Kidney (tissue), 13 donors: ENCODE measurements at regions not wholly inside any gene's neighbourhood (a gene's known extent, or its start where the extent isn't known, plus 50 kb on each side); places are given as distances from the start of the nearest gene placed in this dataset.

Source experiments
- DNase-seq, 5 donors: peaks; one replicate each; pipeline ENCODE4 v3.0.0-alpha.2; 2013 to 2020
- FAIRE-seq: peaks from 2 replicates; lab custom pipeline; 2012; peaks lifted over from hg19 to GRCh38; lab: Jason Lieb, UNC
- H3K27ac ChIP-seq, 2 donors: one replicate each; pipeline ENCODE4 v1.7.0; 2013; ENCODE audit warnings: low read depth in 2 of 2, low read length in 2 of 2, inconsistent platforms in 1 of 2
- H3K27me3 ChIP-seq: one replicate; pipeline ENCODE4 v1.7.1; 2013; ENCODE audit warnings: low read length, inconsistent platforms; ENCODE audit not compliant: control insufficient read depth, insufficient read depth
- H3K36me3 ChIP-seq, 3 donors: one replicate each; pipeline versions ENCODE4 v1.7.0 to v1.7.1; 2013; ENCODE audit warnings: low read length in 3 of 3, control low read depth in 1 of 3, inconsistent platforms in 1 of 3; ENCODE audit not compliant: insufficient read depth in 3 of 3, control insufficient read depth in 2 of 3
- H3K4me1 ChIP-seq, 3 donors: one replicate each; pipeline versions ENCODE4 v1.7.0 to v1.7.1; 2013; ENCODE audit warnings: low read length in 3 of 3, inconsistent platforms in 1 of 3, low read depth in 1 of 3; ENCODE audit not compliant: control insufficient read depth in 2 of 3, insufficient read depth in 2 of 3
- H3K4me3 ChIP-seq, 3 donors: one replicate each; pipeline versions ENCODE4 v1.7.0 to v1.8.1; 2013; ENCODE audit warnings: low read length in 3 of 3, control low read depth in 1 of 3, inconsistent platforms in 1 of 3
- H3K9ac ChIP-seq, 3 donors: one replicate each; pipeline versions ENCODE4 v1.7.0 to v1.7.1; 2013; ENCODE audit warnings: low read length in 3 of 3, control low read depth in 1 of 3, inconsistent platforms in 1 of 3
- H3K9me3 ChIP-seq, 3 donors: one replicate each; pipeline versions ENCODE4 v1.7.0 to v1.7.1; 2013; ENCODE audit warnings: low read length in 3 of 3, control low read depth in 1 of 3, inconsistent platforms in 1 of 3; ENCODE audit not compliant: control insufficient read depth in 2 of 3, insufficient read depth in 1 of 3
- intact Hi-C: fragments of 100-400 bp; cut with DNase I; formaldehyde crosslinking; loops from one replicate; pipeline ENCODE4 v1.11.1; 2022
- TF ChIP-seq, protein P1 (sequence below): IDR thresholded peaks from 3 replicates; pipeline ENCODE4 v1.5.1; 2012; ENCODE audit warnings: mild to moderate bottlenecking, moderate library complexity, borderline replicate concordance; ENCODE audit not compliant: insufficient read depth; ENCODE audit errors: extremely low read depth
- donor health status: control.
- donor health status: control.
- donor health status: control.
- donor health status: control.
- donor health status: control.
- donor health status: DM: yes; HTN: yes; CAD: no.
- donor health status: Normal renal cell carcinoma (clear cell type).

DNA sequence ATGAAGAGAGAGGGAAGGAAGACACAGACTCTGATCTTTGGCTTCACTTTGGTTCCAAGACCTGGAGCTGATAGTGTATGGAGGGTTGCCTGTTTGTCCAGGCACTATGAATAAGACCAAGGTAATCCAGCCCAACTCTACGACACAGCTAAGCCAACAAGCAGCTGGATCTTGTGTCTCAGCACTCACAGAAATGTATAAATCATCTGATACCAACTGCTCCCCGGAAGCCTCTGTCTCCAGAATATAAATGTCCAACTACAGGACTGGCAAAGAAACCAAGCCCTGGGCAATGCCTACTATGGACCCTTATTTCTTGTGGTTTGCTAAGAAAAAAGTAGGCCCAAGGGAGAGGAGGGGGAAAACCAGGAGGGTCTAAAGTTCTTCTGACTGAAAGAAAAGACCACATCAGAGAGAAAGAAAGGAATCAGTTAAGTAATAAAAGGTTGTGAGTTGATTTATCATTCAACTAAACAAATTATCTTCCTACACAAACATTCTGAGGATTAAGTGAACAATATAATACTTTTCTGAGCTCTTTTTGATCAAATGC is 204.0 kb downstream of the DAD1 start:
- H3K27me3 ChIP-seq = no peaks in the 10 kb centered on the region
- no peak overlapping the region for H3K27ac ChIP-seq
- no peaks in the 10 kb centered on the region for H3K9me3 ChIP-seq
- no peaks in the 10 kb centered on the region for H3K36me3 ChIP-seq
- intact Hi-C loops = no loop called here
- no peak overlapping the region for H3K9ac ChIP-seq
- peak in 3 of 5 donors; percentile 22 to 48 (median 44) for DNase-seq
- H3K4me3 ChIP-seq = no peak overlapping the region
- no peak for FAIRE-seq
- H3K4me1 ChIP-seq = peaks cover 0 to 8% (median 2%) of the 10 kb centered on the region in 3 donors
- TF ChIP-seq, protein P1, sequence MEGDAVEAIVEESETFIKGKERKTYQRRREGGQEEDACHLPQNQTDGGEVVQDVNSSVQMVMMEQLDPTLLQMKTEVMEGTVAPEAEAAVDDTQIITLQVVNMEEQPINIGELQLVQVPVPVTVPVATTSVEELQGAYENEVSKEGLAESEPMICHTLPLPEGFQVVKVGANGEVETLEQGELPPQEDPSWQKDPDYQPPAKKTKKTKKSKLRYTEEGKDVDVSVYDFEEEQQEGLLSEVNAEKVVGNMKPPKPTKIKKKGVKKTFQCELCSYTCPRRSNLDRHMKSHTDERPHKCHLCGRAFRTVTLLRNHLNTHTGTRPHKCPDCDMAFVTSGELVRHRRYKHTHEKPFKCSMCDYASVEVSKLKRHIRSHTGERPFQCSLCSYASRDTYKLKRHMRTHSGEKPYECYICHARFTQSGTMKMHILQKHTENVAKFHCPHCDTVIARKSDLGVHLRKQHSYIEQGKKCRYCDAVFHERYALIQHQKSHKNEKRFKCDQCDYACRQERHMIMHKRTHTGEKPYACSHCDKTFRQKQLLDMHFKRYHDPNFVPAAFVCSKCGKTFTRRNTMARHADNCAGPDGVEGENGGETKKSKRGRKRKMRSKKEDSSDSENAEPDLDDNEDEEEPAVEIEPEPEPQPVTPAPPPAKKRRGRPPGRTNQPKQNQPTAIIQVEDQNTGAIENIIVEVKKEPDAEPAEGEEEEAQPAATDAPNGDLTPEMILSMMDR = no peak

DNA sequence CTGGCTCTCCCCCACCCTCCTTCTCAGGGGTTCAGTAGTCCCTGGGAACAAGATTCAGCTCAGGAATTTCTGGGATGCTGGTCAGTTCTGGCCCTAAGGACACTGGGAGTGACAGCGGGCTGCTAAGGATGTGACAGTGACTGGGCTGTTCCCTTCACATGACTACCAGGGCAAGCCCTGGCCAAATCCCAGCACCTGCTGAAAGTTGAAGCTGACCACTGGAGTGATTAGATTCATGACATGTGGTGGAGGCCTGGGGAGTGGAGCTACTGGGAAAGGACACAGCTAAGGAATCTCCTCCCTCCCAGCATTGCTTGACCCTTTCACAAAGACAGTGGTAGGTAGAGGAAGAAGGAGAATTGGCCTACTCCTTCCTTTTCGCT is 204.9 kb downstream of the DAD1 start:
- DNase-seq (no peak), FAIRE-seq (no peak)
- TF ChIP-seq, protein P1 = no peak
- Histone ChIP-seq H3K9ac (no peak overlapping the region), H3K36me3 (no peaks in the 10 kb centered on the region), H3K4me1 (peaks cover 0 to 8% (median 2%) of the 10 kb centered on the region in 3 donors), H3K27me3 (no peaks in the 10 kb centered on the region), H3K9me3 (no peaks in the 10 kb centered on the region), H3K4me3 (no peak overlapping the region), H3K27ac (no peak overlapping the region)
- intact Hi-C loops = no loop called here

DNA sequence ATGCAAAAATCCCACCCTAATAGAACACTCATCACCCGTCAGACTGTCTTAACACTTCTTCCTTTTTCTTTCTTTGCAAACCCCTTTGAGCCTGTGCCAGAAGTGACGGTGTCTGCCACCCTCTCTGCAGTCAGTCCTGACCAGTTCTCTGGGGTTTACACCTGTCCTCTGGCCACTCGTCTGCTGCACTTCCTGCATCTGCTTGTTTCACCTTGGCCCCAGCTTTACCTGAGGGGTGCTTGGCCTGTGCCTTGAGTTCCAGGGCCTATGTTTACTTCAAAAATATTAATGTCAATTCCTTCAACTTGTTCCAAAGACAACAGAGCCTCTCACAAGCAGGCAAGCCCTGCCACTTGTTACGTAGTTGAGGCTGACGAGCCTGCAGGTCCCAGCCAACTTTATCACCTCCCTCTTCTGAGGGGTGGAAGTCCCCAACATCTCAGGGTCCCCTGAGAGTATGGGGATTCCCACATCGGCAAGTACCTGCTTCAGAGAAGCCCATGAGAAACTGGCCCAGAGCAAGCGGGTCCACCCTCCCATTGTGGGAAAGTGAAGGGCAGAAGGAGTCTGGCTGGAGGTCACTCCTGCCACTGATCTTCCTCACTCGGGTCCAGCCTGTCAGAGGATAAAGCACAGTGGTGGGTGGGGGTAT is 205.4 kb downstream of the DAD1 start:
- Histone ChIP-seq H3K27me3 (no peaks in the 10 kb centered on the region), H3K27ac (no peak overlapping the region), H3K9ac (no peak overlapping the region), H3K9me3 (no peaks in the 10 kb centered on the region), H3K4me1 (peaks cover 0 to 8% (median 2%) of the 10 kb centered on the region in 3 donors), H3K36me3 (no peaks in the 10 kb centered on the region), H3K4me3 (no peak overlapping the region)
- DNase-seq (peak in 1 of 5 donors; percentile 74), FAIRE-seq (no peak)
- intact Hi-C loops = no loop called here
- TF ChIP-seq, protein P1 = no peak

DNA sequence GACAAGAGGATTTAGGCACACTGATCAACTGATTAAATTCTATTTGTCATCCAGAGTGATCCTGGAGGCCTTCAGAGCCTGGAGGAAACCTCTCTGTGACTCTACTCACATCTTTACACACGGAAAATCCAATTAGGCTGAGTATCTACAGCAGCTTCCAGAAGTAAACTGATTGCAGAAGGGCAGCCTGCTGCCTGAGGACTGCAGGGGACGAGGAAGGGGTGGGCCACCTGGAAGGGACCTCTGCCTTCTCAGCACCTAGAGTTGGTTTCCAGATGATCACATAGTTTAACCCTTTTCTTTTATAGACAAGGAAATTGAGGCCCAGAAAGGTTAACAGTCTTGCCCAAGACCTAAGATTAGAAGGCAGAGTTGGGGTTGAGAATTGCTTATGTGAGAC is 206.1 kb downstream of the DAD1 start:
- Histone ChIP-seq H3K27ac (no peak overlapping the region), H3K9me3 (no peaks in the 10 kb centered on the region), H3K9ac (no peak overlapping the region), H3K4me3 (no peak overlapping the region), H3K4me1 (peaks cover 0 to 8% (median 2%) of the 10 kb centered on the region in 3 donors), H3K36me3 (no peaks in the 10 kb centered on the region), H3K27me3 (no peaks in the 10 kb centered on the region)
- TF ChIP-seq, protein P1 = no peak
- intact Hi-C loops = no loop called here
- DNase-seq = no peak
- FAIRE-seq = no peak
